ENCODE measurements at regions not wholly inside any gene's neighbourhood (a gene's known extent, or its start where the extent isn't known, plus 50 kb on each side); places are given as distances from the start of the nearest gene placed in this dataset.
"Not testable (repeated sequence)": the region's sequence is repeated elsewhere in the genome, so short reads cannot be mapped to it uniquely, and the experiment has no call there.

DNA sequence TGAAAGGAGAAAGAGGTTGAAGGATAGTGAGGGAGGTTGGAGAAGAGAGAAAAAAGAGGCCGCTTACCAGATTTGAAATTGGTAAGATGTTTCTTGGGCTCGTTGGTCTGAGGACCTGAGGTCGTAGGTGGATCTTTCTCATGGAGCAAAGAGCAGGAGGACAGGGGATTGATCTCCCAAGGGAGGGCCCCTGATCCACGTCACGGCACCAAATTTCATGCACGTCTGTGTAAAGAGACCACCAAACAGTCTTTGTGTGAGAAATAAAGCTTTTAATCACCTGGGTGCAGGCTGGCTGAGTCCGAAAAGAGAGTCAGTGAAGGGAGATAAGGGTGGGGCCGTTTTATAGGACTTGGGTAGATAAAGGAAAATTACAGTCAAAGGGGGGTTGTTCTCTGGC lies 479.7 kb upstream of the SLITRK5 start:
- TF ChIP-seq POLR2A (IDR thresholded peaks at IDR 0.05): not testable (repeated sequence)
- TF ChIP-seq, protein P1, sequence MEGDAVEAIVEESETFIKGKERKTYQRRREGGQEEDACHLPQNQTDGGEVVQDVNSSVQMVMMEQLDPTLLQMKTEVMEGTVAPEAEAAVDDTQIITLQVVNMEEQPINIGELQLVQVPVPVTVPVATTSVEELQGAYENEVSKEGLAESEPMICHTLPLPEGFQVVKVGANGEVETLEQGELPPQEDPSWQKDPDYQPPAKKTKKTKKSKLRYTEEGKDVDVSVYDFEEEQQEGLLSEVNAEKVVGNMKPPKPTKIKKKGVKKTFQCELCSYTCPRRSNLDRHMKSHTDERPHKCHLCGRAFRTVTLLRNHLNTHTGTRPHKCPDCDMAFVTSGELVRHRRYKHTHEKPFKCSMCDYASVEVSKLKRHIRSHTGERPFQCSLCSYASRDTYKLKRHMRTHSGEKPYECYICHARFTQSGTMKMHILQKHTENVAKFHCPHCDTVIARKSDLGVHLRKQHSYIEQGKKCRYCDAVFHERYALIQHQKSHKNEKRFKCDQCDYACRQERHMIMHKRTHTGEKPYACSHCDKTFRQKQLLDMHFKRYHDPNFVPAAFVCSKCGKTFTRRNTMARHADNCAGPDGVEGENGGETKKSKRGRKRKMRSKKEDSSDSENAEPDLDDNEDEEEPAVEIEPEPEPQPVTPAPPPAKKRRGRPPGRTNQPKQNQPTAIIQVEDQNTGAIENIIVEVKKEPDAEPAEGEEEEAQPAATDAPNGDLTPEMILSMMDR (IDR thresholded peaks at IDR 0.05): not testable (repeated sequence)

Data from ovary (tissue), 3 donors.